SKM-1 treated with dmso at 0.1 percent for 144 hours (cell line): ENCODE measurements at regions not wholly inside any gene's neighbourhood (a gene's known extent, or its start where the extent isn't known, plus 50 kb on each side); places are given as distances from the start of the nearest gene placed in this dataset.
"Not testable (repeated sequence)": the region's sequence is repeated elsewhere in the genome, so short reads cannot be mapped to it uniquely, and the experiment has no call there.

ENCODE experiments used
- DNase-seq: peaks from one replicate; lab custom pipeline; 2025; ENCODE audit not compliant: unreplicated experiment; lab: John Stamatoyannopoulos, UW

GRCh38 chr9:108766626-108767161 is 89.1 kb downstream of the ACTL7B start:
- no peak for DNase-seq

- no peak for DNase-seq
These were observed 90.5 kb downstream of the ACTL7B start for GRCh38 chr9:108765265-108765664.

- no peak for DNase-seq
These were observed 93.3 kb downstream of the ACTL7B start for GRCh38 chr9:108762348-108763055.

- peak; percentile 3 for DNase-seq
These were observed 94.0 kb downstream of the ACTL7B start for GRCh38 chr9:108761655-108762347.

GRCh38 chr9:108760841-108761240 is 94.9 kb downstream of the ACTL7B start:
- DNase-seq, result no peak

GRCh38 chr9:108759835-108760234 is 96.0 kb downstream of the ACTL7B start:
- no peak for DNase-seq

- no peak for DNase-seq
These were observed 96.4 kb downstream of the ACTL7B start for GRCh38 chr9:108759399-108759798.

GRCh38 chr9:108756746-108757490 is 98.9 kb downstream of the ACTL7B start:
- no peak for DNase-seq

- DNase-seq, result no peak
These were observed 99.8 kb downstream of the ACTL7B start for GRCh38 chr9:108755979-108756378.

GRCh38 chr9:108751369-108751768 is 104.4 kb downstream of the ACTL7B start:
- DNase-seq, result no peak

- DNase-seq, result no peak
These were observed 105.0 kb downstream of the ACTL7B start for GRCh38 chr9:108750661-108751215.

GRCh38 chr9:108748776-108749175 is 107.0 kb downstream of the ACTL7B start:
- DNase-seq, result no peak

- DNase-seq, result no peak
These were observed 108.9 kb downstream of the ACTL7B start for GRCh38 chr9:108746864-108747263.

GRCh38 chr9:108746001-108746400 is 109.8 kb downstream of the ACTL7B start:
- no peak for DNase-seq

- no peak for DNase-seq
These were observed 111.1 kb downstream of the ACTL7B start for GRCh38 chr9:108744641-108745040.

GRCh38 chr9:108743901-108744371 is 111.8 kb downstream of the ACTL7B start:
- DNase-seq, result no peak

- DNase-seq, result no peak
These were observed 112.4 kb downstream of the ACTL7B start for GRCh38 chr9:108743416-108743815.

GRCh38 chr9:108742191-108742590 is 113.6 kb downstream of the ACTL7B start:
- DNase-seq, result no peak

- not testable (repeated sequence) for DNase-seq
These were observed 124.5 kb downstream of the ACTL7B start for GRCh38 chr9:108731292-108731691.

- peak; percentile 30 for DNase-seq
These were observed 128.1 kb downstream of the ACTL7B start for GRCh38 chr9:108727580-108728111.

- DNase-seq, result no peak
These were observed 131.1 kb downstream of the ACTL7B start for GRCh38 chr9:108724652-108725051.
